K562 (cell line): ENCODE measurements at regions not wholly inside any gene's neighbourhood (a gene's known extent, or its start where the extent isn't known, plus 50 kb on each side); places are given as distances from the start of the nearest gene placed in this dataset.

Experiments used
- ATAC-seq: fragments of 200-7000 bp; cut with Tn5 transposase; 3 replicates; pipeline ENCODE4 v1.9.1; 2020; ENCODE audit warnings: moderate library complexity
- BruUV-seq: library from RNA; stranded (reverse); fragments of 400-500 nt; replicated peaks from 2 replicates; lab custom pipeline; 2021; lab: Mats Ljungman, UMichigan
- CTCF ChIA-PET: fragments of 300-600 bp; formaldehyde crosslinking; extraction: SDS; loops from one replicate; lab custom pipeline; 2021; ENCODE audit warnings: low intra/inter-chr PET ratio; lab: Yijun Ruan, JAX
- POLR2A ChIA-PET: fragments of 300-600, 350-650 bp; sonication (Branson Sonifier 250); formaldehyde crosslinking; extraction: SDS; loops from one replicate; lab custom pipeline; 2021; ENCODE audit warnings: antibody characterized with exemption, inconsistent platforms; lab: Yijun Ruan, JAX
- DNase-seq, 4 experiments: peaks; one replicate each; pipeline versions ENCODE4 v3.0.0 to v3.0.0-alpha.2; 2011 to 2018; ENCODE audit warnings: low spot score in 3 of 4, mixed read lengths in 3 of 4; ENCODE audit errors: extremely low read depth in 1 of 4
- FAIRE-seq: peaks from 2 replicates; lab custom pipeline; 2011; peaks lifted over from hg19 to GRCh38; lab: Jason Lieb, UNC
- H2AFZ ChIP-seq: 2 replicates; pipeline ENCODE4 v1.6.0; 2011; ENCODE audit warnings: low read depth, low read length, control low read depth, inconsistent platforms
- H3K27ac ChIP-seq: fragments of 200-600 bp; 3 replicates; pipeline ENCODE4 v1.8.0; 2011; ENCODE audit warnings: low read depth, mild to moderate bottlenecking, control low read depth, inconsistent platforms, low read length, moderate library complexity, mixed read lengths; ENCODE audit errors: extremely low read depth
- H3K27me3 ChIP-seq, 2 experiments: fragments of 300-600 bp in 1 of 2; 2 replicates in 1 of 2; 3 replicates in 1 of 2; pipeline versions ENCODE4 v1.6.0 to v1.8.0; 2011; ENCODE audit warnings: inconsistent platforms in 2 of 2, low read length in 2 of 2, mild to moderate bottlenecking in 1 of 2, mixed read lengths in 1 of 2, moderate library complexity in 1 of 2; ENCODE audit not compliant: control insufficient read depth in 2 of 2, insufficient read depth in 2 of 2
- H3K36me3 ChIP-seq: fragments of 300-600 bp; 3 replicates; pipeline ENCODE4 v1.8.0; 2011; ENCODE audit warnings: mild to moderate bottlenecking, low read length, inconsistent platforms; ENCODE audit not compliant: control insufficient read depth, insufficient read depth
- H3K4me1 ChIP-seq, 2 experiments: fragments of 200-600 bp in 1 of 2; replicated peaks in 1 of 2; 2 replicates in 1 of 2; 3 replicates in 1 of 2; pipeline versions ENCODE4 v1.5.1 to v1.8.0; 2011; ENCODE audit warnings: inconsistent platforms in 2 of 2, low read length in 2 of 2, mild to moderate bottlenecking in 1 of 2, mixed read lengths in 1 of 2, moderate library complexity in 1 of 2; ENCODE audit not compliant: control insufficient read depth in 2 of 2, insufficient read depth in 2 of 2
- H3K4me2 ChIP-seq: 2 replicates; pipeline ENCODE4 v1.6.1; 2011; ENCODE audit warnings: low read length, control low read depth, inconsistent platforms, mixed read lengths; ENCODE audit not compliant: insufficient read depth
- H3K4me3 ChIP-seq: fragments of 200-600 bp; sonication (generic), shearing (Covaris generic); 2 replicates; pipeline ENCODE4 v1.5.1; 2016; ENCODE audit warnings: control low read depth, inconsistent platforms
- H3K79me2 ChIP-seq: fragments of 200-600 bp; 3 replicates; pipeline ENCODE4 v1.8.0; 2011; ENCODE audit warnings: low read length, inconsistent platforms; ENCODE audit not compliant: control insufficient read depth, insufficient read depth
- H3K9ac ChIP-seq, 2 experiments: 2 replicates each; pipeline versions ENCODE4 v1.6.0 to v1.6.1; 2011; ENCODE audit warnings: low read depth in 2 of 2, low read length in 2 of 2, control low read depth in 1 of 2, inconsistent platforms in 1 of 2, mild to moderate bottlenecking in 1 of 2, mixed read lengths in 1 of 2; ENCODE audit not compliant: insufficient read depth in 1 of 2
- H3K9me1 ChIP-seq: one replicate; pipeline ENCODE4 v1.6.0; 2011; ENCODE audit warnings: inconsistent platforms, mild to moderate bottlenecking, low read length, moderate library complexity; ENCODE audit not compliant: control insufficient read depth, insufficient read depth
- H3K9me3 ChIP-seq: replicated peaks from 2 replicates; pipeline ENCODE4 v1.5.1; 2011; ENCODE audit warnings: low read depth, low read length, inconsistent platforms; ENCODE audit not compliant: control insufficient read depth, insufficient read depth
- H4K20me1 ChIP-seq: replicated peaks from 2 replicates; pipeline ENCODE4 v1.6.1; 2011; ENCODE audit warnings: low read length, inconsistent platforms, mixed read lengths; ENCODE audit not compliant: control insufficient read depth, insufficient read depth
- CEBPG ChIP-seq, 3 experiments: fragments of 200-800 bp in 1 of 3; sonication (Bioruptor generic) in 1 of 3; sonication (generic) in 1 of 3; formaldehyde crosslinking in 1 of 3; IDR thresholded peaks in 2 of 3; conservative IDR thresholded peaks in 1 of 3; 2 replicates each; pipeline versions ENCODE4 v1.6.1 to v1.8.0; 2016 to 2022; ENCODE audit warnings: missing compliant biosample characterization in 2 of 3, missing genetic modification characterization in 2 of 3, mild to moderate bottlenecking in 1 of 3, missing genetic modification reagents in 1 of 3
- ELF1 ChIP-seq: fragments of 200-800 bp; sonication (Bioruptor generic); IDR thresholded peaks from 2 replicates; pipeline ENCODE4 v1.6.1; 2016; ENCODE audit warnings: missing genetic modification characterization, missing compliant biosample characterization
- WGBS: fragments of 100-300 bp; shearing (Covaris generic); methylation state at CpG from one replicate; pipeline ENCODE4 v1.1.6; 2016; ENCODE audit warnings: low coverage, mixed read lengths; ENCODE audit not compliant: insufficient coverage; ENCODE audit errors: missing lambda C conversion rate; 5-methylcytosine and 5-hydroxymethylcytosine counted together
- in situ Hi-C: fragments of 300-500 bp; cut with MboI; formaldehyde crosslinking; loops from 4 replicates; pipeline ENCODE4 v1.15.0; 2018; ENCODE audit warnings: inconsistent platforms, mixed read lengths
- intact Hi-C: fragments of 100-400 bp; cut with micrococcal nuclease; formaldehyde crosslinking; loops from 2 replicates; pipeline ENCODE4 v1.14.2; 2022
- TF ChIP-seq, protein P1 (sequence below): IDR thresholded peaks from 2 replicates; pipeline ENCODE4 v1.6.1; 2016; ENCODE audit warnings: missing genetic modification characterization, missing compliant biosample characterization

DNA sequence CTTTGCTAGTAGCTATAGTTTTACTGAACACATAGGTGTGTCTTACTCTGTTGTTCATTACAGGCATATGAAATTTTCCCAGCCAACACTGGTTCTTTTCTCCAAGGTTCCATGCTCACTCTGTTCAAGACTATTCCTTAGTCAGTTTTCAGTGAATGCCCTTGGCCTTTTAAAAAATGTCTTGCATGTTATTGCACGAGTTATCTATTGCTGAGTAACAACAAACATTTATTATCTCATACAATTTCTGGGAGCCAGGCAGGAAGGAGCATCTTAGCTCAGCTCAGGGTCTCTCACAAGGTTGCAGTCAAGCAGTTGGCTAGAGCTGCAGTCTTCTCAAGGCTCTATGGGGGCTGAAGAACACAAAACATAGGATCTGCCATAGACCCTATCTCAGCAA is 223.5 kb downstream of the BTG1 start (continued):
- TF ChIP-seq CEBPG (CRISPR knock-in tag; IDR thresholded peaks at IDR 0.05), result peak; percentile 55; the same call in 1 of the 2 replicates
- peak in 1 of 2 experiments; percentile 49; a peak in 1 of 4 replicates for TF ChIP-seq CEBPG (tag; conservative IDR thresholded peaks at IDR 0.05 in 1 of 2, IDR thresholded peaks at IDR 0.05 in 1 of 2)

DNA sequence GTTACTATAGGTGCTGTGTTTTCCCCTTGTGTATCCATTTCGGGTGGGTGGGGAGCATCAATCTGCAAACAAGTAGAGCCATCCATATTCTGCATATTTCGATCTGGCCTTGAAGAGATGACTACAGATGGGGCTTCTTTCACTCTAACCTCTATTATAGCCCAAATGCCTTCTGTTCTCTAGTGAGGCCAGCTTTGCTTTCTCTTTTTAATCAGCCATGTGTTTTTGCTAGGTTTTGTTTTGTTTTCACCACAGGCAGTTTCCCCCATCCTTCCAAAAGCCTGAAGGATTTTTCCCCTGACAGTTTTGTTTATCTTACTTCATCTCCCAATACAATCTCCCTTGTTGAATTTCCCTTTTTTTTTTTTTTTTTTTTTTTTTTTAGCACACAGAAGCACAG is 224.1 kb downstream of the BTG1 start:
- Histone ChIP-seq H3K4me1 (peaks cover 0 to 22% of the 10 kb centered on the region in 2 experiments; a peak in 3 of 5 replicates), H3K36me3 (no peaks in the 10 kb centered on the region), H3K9me3 (no peaks in the 10 kb centered on the region), H3K79me2 (no peaks in the 10 kb centered on the region), H3K4me2 (no peak overlapping the region), H3K27me3 (no peaks in the 10 kb centered on the region), H2AFZ (no peak overlapping the region), H3K9me1 (no peaks in the 10 kb centered on the region), H3K4me3 (no peak overlapping the region), H3K9ac (no peak overlapping the region), H4K20me1 (no peaks in the 10 kb centered on the region), H3K27ac (no peak overlapping the region)
- TF ChIP-seq, protein P1, sequence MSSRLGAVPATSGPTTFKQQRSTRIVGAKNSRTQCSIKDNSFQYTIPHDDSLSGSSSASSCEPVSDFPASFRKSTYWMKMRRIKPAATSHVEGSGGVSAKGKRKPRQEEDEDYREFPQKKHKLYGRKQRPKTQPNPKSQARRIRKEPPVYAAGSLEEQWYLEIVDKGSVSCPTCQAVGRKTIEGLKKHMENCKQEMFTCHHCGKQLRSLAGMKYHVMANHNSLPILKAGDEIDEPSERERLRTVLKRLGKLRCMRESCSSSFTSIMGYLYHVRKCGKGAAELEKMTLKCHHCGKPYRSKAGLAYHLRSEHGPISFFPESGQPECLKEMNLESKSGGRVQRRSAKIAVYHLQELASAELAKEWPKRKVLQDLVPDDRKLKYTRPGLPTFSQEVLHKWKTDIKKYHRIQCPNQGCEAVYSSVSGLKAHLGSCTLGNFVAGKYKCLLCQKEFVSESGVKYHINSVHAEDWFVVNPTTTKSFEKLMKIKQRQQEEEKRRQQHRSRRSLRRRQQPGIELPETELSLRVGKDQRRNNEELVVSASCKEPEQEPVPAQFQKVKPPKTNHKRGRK, result peak; percentile 54; the same call in 1 of the 2 replicates
- no peak for TF ChIP-seq ELF1 (tag)
- in situ Hi-C loops (no loop called here), intact Hi-C loops (no loop called here)
- ChIA-PET CTCF (interaction anchor here (0.6 kb wide), 1 partner anchor 14 kb away, joined by 4 read pairs; no protein-coding TSS in a partner anchor), POLR2A (interaction anchor here (2.5 kb wide), 1 partner anchor 223 kb away, joined by 8 read pairs; the partner anchor contains the start of gene BTG1)
- FAIRE-seq, result no peak
- WGBS, result 40% methylated on average over 2 of the region's 2 CpGs
- BruUV-seq, result no TSS peak
- ATAC-seq, result no peak
- no peak for DNase-seq
